AG09309 (cell line): ENCODE measurements at regions not wholly inside any gene's neighbourhood (a gene's known extent, or its start where the extent isn't known, plus 50 kb on each side); places are given as distances from the start of the nearest gene placed in this dataset.

ENCODE experiments used
- DNase-seq: peaks from one replicate; pipeline ENCODE4 v3.0.0-alpha.2; 2010; ENCODE audit warnings: low read depth
- H3K4me3 ChIP-seq: 2 replicates; pipeline ENCODE4 v1.5.1; 2011; ENCODE audit warnings: mild to moderate bottlenecking, low read depth, low read length, moderate library complexity; ENCODE audit not compliant: control insufficient read depth
- CTCF ChIP-seq: IDR thresholded peaks from 2 replicates; pipeline ENCODE4 v1.5.1; 2011; ENCODE audit warnings: mild to moderate bottlenecking, low read depth, low read length, inconsistent platforms; ENCODE audit not compliant: insufficient read depth, control insufficient read depth; ENCODE audit errors: missing control alignments

- no peak for DNase-seq
- H3K4me3 ChIP-seq: no peak overlapping the region
- TF ChIP-seq CTCF: no peak
Observed at GRCh38 chr6:113442040-113442439, 415.1 kb upstream of the MARCKS start.

- no peak for TF ChIP-seq CTCF
- H3K4me3 ChIP-seq: no peak overlapping the region
- no peak for DNase-seq
Observed at GRCh38 chr6:113445201-113445600, 411.9 kb upstream of the MARCKS start.

- peak; percentile 86 for DNase-seq
- TF ChIP-seq CTCF: no peak
- H3K4me3 ChIP-seq: no peak overlapping the region
Observed at GRCh38 chr6:113447088-113447831, 409.9 kb upstream of the MARCKS start.

- H3K4me3 ChIP-seq: no peak overlapping the region
- DNase-seq: no peak
- no peak for TF ChIP-seq CTCF
Observed at GRCh38 chr6:113449051-113449450, 408.1 kb upstream of the MARCKS start.

GRCh38 chr6:113450061-113450465 lies 407.1 kb upstream of the MARCKS start:
- H3K4me3 ChIP-seq: no peak overlapping the region
- DNase-seq: no peak
- no peak for TF ChIP-seq CTCF

- no peak overlapping the region for H3K4me3 ChIP-seq
- no peak for TF ChIP-seq CTCF
- DNase-seq: no peak
Observed at GRCh38 chr6:113451049-113451448, 406.1 kb upstream of the MARCKS start.
